Activated CD4-positive, alpha-beta T cell treated with anti-CD3 and anti-CD28 coated beads, Interleukin-2, amount 10 ng/mL, durations not matched to agents 7 days and 5 days (primary cell): ENCODE measurements at regions not wholly inside any gene's neighbourhood (a gene's known extent, or its start where the extent isn't known, plus 50 kb on each side); places are given as distances from the start of the nearest gene placed in this dataset.

Experiments used
- CTCF ChIA-PET: fragments of 350-600 bp; sonication (Branson Sonifier 250); formaldehyde crosslinking; loops from one replicate; lab custom pipeline; 2021; ENCODE audit warnings: antibody characterized with exemption; lab: Charles Lee
- POLR2A ChIA-PET: fragments of 350-600 bp; sonication (Branson Sonifier 250); formaldehyde crosslinking; loops from one replicate; lab custom pipeline; 2021; ENCODE audit warnings: antibody characterized with exemption; lab: Charles Lee
- DNase-seq: peaks from one replicate; pipeline ENCODE4 v3.0.0-alpha.2; 2020
- H3K27ac Mint-ChIP-seq: one replicate; pipeline ENCODE4 v1.8.0; 2021; ENCODE audit warnings: mild to moderate bottlenecking, moderate library complexity, mixed read lengths
- H3K27me3 Mint-ChIP-seq: one replicate; pipeline ENCODE4 v1.8.0; 2021; ENCODE audit warnings: mixed read lengths
- H3K36me3 Mint-ChIP-seq: one replicate; pipeline ENCODE4 v1.8.0; 2021; ENCODE audit warnings: low read depth, mixed read lengths
- H3K4me1 Mint-ChIP-seq: one replicate; pipeline ENCODE4 v1.8.0; 2021; ENCODE audit warnings: mixed read lengths
- H3K4me3 Mint-ChIP-seq: one replicate; pipeline ENCODE4 v1.8.0; 2021; ENCODE audit warnings: mild to moderate bottlenecking, moderate library complexity, mixed read lengths
- H3K9me3 Mint-ChIP-seq: one replicate; pipeline ENCODE4 v1.8.0; 2021; ENCODE audit warnings: mixed read lengths

DNA sequence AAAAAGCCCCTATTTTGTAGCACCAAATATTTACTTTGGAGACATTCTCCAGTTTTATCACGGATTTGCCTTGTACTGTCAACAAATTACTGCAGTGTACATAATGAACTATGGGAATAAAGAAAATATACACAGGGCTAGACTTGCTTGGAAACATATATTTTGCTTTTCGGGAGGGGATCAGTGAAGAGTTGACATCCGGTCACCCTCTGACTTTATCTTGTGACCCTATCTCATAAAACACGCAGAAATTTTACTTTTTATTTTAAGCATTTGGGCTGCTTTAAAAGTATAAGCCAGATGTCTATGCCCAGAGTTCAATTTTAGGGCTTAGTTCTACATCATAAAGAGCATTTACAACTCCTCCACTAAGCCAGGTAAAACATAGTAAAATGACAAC, 630.7 kb downstream of the TOX3 start:
- H3K9me3 Mint-ChIP-seq, result no peaks in the 10 kb centered on the region
- H3K36me3 Mint-ChIP-seq, result no peaks in the 10 kb centered on the region
- CTCF ChIA-PET, result no interaction called here
- no peak for DNase-seq
- no peaks in the 10 kb centered on the region for H3K27me3 Mint-ChIP-seq
- POLR2A ChIA-PET, result no interaction called here
- no peak overlapping the region for H3K4me3 Mint-ChIP-seq
- no peak overlapping the region for H3K27ac Mint-ChIP-seq
- H3K4me1 Mint-ChIP-seq, result no peaks in the 10 kb centered on the region

DNA sequence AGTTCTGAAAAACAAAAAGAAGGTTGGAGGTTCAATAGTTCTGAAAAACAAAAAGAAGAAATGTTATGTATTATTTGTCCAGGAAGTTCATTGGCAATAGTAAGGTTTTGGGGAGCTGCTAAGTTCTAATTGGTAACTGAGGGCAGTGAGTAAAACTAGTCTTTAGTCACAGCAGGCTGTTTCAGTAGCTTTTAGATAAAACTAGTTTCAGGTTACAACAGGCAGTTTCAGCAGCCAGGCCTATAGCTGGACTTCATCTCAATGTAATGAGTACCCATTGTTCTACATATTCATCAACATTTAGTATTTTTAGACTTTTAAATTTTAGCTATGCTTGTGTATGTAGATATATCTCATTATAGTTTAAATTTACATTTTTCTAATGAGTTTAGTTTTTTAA, 639.3 kb downstream of the TOX3 start:
- DNase-seq, result no peak
- ChIA-PET POLR2A (no interaction called here), CTCF (no interaction called here)
- no peaks in the 10 kb centered on the region for H3K9me3 Mint-ChIP-seq
- H3K27me3 Mint-ChIP-seq, result no peaks in the 10 kb centered on the region
- H3K4me3 Mint-ChIP-seq, result no peak overlapping the region
- no peaks in the 10 kb centered on the region for H3K36me3 Mint-ChIP-seq
- no peak overlapping the region for H3K27ac Mint-ChIP-seq
- no peaks in the 10 kb centered on the region for H3K4me1 Mint-ChIP-seq

DNA sequence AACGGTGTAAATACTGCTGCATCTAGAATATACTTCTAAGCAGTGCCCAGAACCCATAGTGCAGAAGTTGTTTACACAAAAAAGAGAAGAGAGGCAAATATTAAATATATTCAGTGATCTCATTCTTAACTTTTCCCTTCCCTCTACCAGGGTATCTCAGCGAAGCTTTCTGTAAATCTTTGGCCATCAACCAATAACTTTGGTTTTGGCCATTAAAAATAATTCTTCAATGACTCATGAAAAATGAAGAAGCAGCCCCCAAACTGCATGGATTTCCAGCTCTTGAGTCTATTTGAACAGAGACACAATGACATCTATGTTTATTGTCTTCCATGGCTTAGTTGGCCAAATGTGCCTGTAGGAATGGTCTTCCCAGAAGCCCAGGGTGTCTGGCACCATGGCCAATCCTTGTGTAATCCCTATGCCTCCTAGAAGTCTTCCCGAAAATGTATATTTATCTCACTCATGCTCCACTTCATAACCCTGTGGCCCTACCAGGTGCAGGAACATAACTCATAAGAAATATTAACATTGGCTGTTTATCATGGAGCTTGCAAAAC, 646.6 kb downstream of the TOX3 start:
- no peaks in the 10 kb centered on the region for H3K27me3 Mint-ChIP-seq
- CTCF ChIA-PET, result interaction anchor here (0.6 kb wide), 1 partner anchor 43 kb away, joined by 4 read pairs; no protein-coding TSS in a partner anchor

DNA sequence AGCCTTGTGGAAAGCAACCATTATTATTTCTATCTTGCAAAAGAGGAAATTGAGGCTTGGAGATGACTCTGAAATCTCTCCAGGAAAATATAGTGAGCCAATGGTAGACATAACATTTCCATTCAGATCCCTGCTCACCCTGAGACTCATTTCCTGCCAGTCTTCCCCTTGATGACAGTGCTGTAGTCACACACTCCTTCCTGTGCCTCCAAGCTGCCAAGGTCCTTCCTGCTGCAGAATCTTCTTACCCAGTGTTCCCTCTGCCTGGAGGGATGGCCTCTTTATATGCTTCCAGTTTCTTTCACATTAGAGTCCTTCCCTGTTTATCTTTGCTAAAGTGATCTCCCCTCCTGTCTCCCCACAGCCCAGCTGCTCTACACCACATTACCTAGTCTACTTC, 648.1 kb downstream of the TOX3 start:
- peaks cover 3% of the 10 kb centered on the region for H3K9me3 Mint-ChIP-seq
- H3K4me3 Mint-ChIP-seq, result no peak overlapping the region
- no peak for DNase-seq
- CTCF ChIA-PET, result interaction anchor here (1.1 kb wide), 1 partner anchor 22 kb away, joined by 3 read pairs; no protein-coding TSS in a partner anchor
- no peak overlapping the region for H3K27ac Mint-ChIP-seq
- no peaks in the 10 kb centered on the region for H3K4me1 Mint-ChIP-seq
- POLR2A ChIA-PET, result no interaction called here
- H3K36me3 Mint-ChIP-seq, result no peaks in the 10 kb centered on the region
- no peaks in the 10 kb centered on the region for H3K27me3 Mint-ChIP-seq

More for the DNA sequence above, 646.6 kb downstream of the TOX3 start:
- POLR2A ChIA-PET, result no interaction called here
- H3K9me3 Mint-ChIP-seq, result peaks cover 3% of the 10 kb centered on the region
- H3K36me3 Mint-ChIP-seq, result no peaks in the 10 kb centered on the region
- H3K27ac Mint-ChIP-seq, result no peak overlapping the region
- no peak for DNase-seq
- H3K4me3 Mint-ChIP-seq, result no peak overlapping the region
- no peaks in the 10 kb centered on the region for H3K4me1 Mint-ChIP-seq

DNA sequence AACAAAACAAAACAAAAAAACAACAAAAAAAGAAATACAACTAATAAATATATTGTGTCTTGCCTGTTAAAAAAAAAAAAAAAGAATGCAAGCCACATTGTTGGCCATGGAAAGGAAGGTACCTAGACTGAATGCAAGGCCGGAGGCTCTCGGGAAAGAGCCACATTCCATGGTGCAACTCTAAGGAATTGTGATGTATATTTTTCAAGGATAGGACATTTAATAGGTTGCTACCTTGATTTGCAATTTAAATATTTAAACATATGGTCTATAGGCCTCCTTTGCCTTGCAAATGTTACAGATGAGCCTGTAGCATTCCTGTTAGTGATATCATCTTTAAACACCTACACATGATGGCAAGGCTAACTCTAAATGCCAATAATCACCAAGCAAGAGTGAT, 650.9 kb downstream of the TOX3 start:
- Mint-ChIP-seq H3K9me3 (peaks cover 3% of the 10 kb centered on the region), H3K4me3 (no peak overlapping the region), H3K27me3 (no peaks in the 10 kb centered on the region), H3K36me3 (no peaks in the 10 kb centered on the region), H3K27ac (no peak overlapping the region), H3K4me1 (no peaks in the 10 kb centered on the region)
- ChIA-PET POLR2A (no interaction called here), CTCF (no interaction called here)
- no peak for DNase-seq

DNA sequence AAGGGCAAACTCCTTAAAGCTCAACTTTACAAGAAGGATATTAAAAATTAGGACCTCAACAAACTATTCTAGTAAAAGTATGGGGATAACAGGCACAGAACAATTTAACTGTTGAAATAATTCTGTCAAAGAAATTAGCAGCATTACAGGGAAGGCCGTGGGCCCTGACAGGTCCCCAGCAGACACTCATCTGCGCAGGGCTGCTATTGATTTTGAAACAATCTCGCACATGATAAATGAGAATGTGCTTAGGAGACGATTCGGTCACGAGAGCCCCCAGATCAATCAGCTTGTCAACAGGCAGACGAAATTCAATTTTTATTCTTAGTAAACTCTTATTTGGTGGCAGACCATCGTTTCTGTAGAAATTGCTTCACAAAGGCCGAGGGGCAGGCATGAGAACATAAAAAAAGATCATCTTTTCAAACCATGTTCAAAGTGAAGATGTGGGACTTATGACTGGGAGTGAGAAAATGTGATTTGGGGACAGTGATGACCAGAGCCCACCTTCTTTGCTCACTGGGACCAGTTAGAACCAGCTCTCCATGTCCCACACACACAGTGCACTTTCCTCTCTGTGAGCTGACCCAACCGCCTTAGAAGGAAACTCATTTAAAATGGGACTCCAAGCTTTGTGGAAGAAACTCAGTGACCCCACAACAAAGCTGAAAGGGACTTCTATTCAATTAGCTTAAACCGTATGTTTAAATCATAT, 654.5 kb downstream of the TOX3 start:
- CTCF ChIA-PET, result no interaction called here
- DNase-seq, result no peak
- Mint-ChIP-seq H3K27ac (no peak overlapping the region), H3K4me1 (no peaks in the 10 kb centered on the region), H3K36me3 (no peaks in the 10 kb centered on the region), H3K9me3 (no peaks in the 10 kb centered on the region), H3K4me3 (no peak overlapping the region), H3K27me3 (no peaks in the 10 kb centered on the region)
- POLR2A ChIA-PET, result no interaction called here

DNA sequence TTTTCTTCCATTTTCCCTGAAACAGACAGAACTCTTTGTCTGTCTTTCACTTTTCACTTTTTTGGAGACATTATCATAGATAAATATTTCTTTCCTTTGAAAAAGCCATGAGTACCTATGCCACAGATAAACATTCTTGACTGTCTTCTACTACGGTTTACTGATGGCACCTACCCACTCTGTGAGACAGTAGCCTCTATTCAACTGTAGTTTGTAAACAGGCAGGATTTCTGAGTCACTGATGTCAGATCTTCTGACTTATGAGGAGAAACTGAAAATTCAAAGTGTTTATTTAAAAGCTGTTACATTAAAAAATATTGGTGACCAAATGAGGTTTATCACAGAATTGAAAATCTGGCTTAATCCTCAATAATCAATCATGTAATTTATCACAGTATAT, 658.4 kb downstream of the TOX3 start:
- ChIA-PET POLR2A (no interaction called here), CTCF (no interaction called here)
- H3K27ac Mint-ChIP-seq, result no peak overlapping the region
- no peaks in the 10 kb centered on the region for H3K27me3 Mint-ChIP-seq
- H3K4me3 Mint-ChIP-seq, result no peak overlapping the region
- DNase-seq, result no peak
- H3K9me3 Mint-ChIP-seq, result no peaks in the 10 kb centered on the region
- H3K4me1 Mint-ChIP-seq, result no peaks in the 10 kb centered on the region
- H3K36me3 Mint-ChIP-seq, result no peaks in the 10 kb centered on the region

DNA sequence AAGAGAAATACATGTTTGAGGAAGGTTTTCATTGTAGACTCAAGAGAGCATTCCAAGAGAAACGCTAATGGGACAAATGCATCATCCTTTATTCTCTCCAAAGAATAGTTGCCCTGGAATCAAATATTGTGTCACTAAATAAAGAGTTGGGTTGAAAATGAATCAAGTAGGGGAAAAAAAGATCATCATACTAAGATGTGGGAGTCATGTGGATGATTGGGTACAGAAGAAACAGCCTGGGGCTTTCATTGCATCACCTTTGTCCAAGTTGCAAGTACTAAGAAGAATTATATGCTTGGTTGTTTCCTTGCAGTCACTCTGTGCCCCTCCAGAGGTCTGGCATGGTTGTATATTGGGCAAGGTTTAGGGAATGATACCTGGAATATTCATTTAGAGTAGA, 658.9 kb downstream of the TOX3 start:
- Mint-ChIP-seq H3K27me3 (no peaks in the 10 kb centered on the region), H3K36me3 (no peaks in the 10 kb centered on the region), H3K27ac (no peak overlapping the region), H3K9me3 (no peaks in the 10 kb centered on the region), H3K4me1 (no peaks in the 10 kb centered on the region), H3K4me3 (no peak overlapping the region)
- no peak for DNase-seq
- POLR2A ChIA-PET, result no interaction called here
- CTCF ChIA-PET, result no interaction called here

DNA sequence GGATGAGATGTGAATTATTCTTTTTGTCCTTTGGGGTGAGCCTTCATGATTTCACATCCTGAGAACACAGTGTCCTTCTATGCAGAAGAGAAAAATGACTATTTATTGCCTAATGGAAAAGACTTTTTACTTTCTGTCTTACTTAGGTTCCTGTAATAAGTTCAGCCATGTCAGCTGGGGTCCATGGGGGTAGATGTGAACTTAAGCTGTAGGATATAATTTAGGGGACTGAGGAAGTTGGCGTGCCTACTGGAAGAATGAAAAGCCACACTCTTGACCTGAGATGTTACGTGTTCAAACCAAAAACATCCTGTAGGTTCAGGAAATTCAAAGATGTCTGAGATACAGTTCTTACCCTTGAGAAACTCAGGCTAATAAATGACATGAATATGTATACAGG, 660.5 kb downstream of the TOX3 start:
- H3K27ac Mint-ChIP-seq, result no peak overlapping the region
- H3K9me3 Mint-ChIP-seq, result no peaks in the 10 kb centered on the region
- H3K36me3 Mint-ChIP-seq, result no peaks in the 10 kb centered on the region
- no peak overlapping the region for H3K4me3 Mint-ChIP-seq
- DNase-seq, result no peak
- ChIA-PET CTCF (no interaction called here), POLR2A (no interaction called here)
- no peaks in the 10 kb centered on the region for H3K27me3 Mint-ChIP-seq
- H3K4me1 Mint-ChIP-seq, result no peaks in the 10 kb centered on the region

DNA sequence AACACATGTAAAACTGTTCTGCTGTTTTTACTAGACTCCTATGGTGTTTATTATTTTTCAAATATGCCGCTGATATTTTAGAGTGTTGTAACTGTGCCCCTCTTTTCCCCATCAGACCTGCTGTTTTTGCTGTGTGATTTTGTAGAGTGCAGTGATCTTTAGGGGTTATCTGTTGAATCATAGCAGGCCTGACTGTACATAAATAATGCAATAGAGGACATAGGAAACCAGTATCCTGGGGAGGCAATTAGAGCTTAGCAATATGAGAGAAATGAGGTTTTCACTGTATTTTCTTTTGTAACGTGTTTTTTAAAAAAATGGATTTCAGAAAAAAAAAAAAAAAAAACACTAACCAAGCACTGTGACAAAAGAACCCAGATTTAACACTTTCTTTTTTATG, 662.2 kb downstream of the TOX3 start:
- H3K4me3 Mint-ChIP-seq, result no peak overlapping the region
- no peak overlapping the region for H3K27ac Mint-ChIP-seq
- ChIA-PET POLR2A (no interaction called here), CTCF (no interaction called here)
- DNase-seq, result no peak
- H3K4me1 Mint-ChIP-seq, result no peaks in the 10 kb centered on the region
- H3K9me3 Mint-ChIP-seq, result no peaks in the 10 kb centered on the region
- H3K36me3 Mint-ChIP-seq, result no peaks in the 10 kb centered on the region
- H3K27me3 Mint-ChIP-seq, result no peaks in the 10 kb centered on the region

DNA sequence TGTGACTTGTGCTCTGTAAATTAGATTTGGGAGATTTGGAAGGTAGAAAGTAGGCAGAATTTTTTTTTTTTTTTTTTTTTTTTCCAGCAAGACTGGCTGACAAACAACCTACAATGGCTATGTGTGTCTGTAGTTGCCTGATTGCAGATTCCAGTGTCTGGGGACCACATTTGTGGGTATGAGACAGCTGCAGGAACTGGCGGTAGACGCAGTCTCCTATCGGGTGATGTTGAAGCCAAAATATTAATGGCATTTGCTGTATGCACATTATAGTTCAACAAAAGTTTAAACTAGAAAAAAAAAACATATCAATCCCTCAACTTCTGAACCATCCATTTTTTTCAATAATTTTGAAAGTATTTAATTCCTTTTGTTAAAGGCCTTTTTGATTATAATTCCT, 665.2 kb downstream of the TOX3 start:
- no peaks in the 10 kb centered on the region for H3K27me3 Mint-ChIP-seq
- H3K9me3 Mint-ChIP-seq, result no peaks in the 10 kb centered on the region
- ChIA-PET CTCF (no interaction called here), POLR2A (no interaction called here)
- no peaks in the 10 kb centered on the region for H3K4me1 Mint-ChIP-seq
- no peak overlapping the region for H3K27ac Mint-ChIP-seq
- no peak overlapping the region for H3K4me3 Mint-ChIP-seq
- no peaks in the 10 kb centered on the region for H3K36me3 Mint-ChIP-seq
- no peak for DNase-seq

DNA sequence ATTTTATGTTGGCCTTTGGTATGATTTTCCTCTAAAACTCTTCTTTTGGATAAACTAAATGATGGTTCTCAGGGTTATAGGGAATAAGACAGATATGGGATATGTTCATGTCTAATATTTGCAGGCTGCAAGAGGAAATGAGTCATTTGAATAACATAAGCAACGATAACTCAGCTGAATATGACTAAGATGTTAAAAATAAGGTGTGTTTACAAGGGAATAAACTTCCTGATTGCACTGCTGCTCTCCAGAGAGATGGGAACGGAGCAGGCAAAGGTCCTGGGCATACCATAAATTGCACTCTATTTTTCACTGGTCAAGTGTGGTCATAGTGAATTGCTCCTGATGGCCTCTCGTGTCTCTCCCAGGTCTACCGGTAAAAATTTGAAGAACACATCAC, 666.2 kb downstream of the TOX3 start:
- Mint-ChIP-seq H3K9me3 (no peaks in the 10 kb centered on the region), H3K27ac (no peak overlapping the region), H3K4me3 (no peak overlapping the region), H3K36me3 (no peaks in the 10 kb centered on the region), H3K27me3 (no peaks in the 10 kb centered on the region), H3K4me1 (no peaks in the 10 kb centered on the region)
- CTCF ChIA-PET, result no interaction called here
- POLR2A ChIA-PET, result no interaction called here
- no peak for DNase-seq

DNA sequence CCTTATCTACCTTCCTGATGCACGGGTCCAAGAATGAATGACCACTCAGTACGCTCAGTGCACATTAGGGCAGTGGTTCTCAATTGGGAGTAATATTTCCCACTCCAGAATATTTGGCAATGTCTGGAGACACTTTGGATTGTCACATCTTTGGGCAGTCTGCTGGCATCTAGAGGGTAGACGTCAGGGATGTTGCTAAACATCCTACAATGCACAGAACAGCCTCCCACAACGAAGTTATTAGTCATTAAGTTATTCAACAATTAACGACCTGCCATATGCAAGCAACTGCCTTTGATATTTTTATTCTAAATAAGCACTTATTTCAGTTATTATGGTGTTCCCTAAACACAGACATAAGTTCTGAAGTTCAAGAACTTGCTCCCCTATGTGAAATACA, 669.3 kb downstream of the TOX3 start:
- ChIA-PET CTCF (no interaction called here), POLR2A (no interaction called here)
- H3K27me3 Mint-ChIP-seq, result no peaks in the 10 kb centered on the region
- no peaks in the 10 kb centered on the region for H3K4me1 Mint-ChIP-seq
- no peak for DNase-seq
- H3K36me3 Mint-ChIP-seq, result no peaks in the 10 kb centered on the region
- H3K4me3 Mint-ChIP-seq, result no peak overlapping the region
- H3K27ac Mint-ChIP-seq, result no peak overlapping the region
- no peaks in the 10 kb centered on the region for H3K9me3 Mint-ChIP-seq

DNA sequence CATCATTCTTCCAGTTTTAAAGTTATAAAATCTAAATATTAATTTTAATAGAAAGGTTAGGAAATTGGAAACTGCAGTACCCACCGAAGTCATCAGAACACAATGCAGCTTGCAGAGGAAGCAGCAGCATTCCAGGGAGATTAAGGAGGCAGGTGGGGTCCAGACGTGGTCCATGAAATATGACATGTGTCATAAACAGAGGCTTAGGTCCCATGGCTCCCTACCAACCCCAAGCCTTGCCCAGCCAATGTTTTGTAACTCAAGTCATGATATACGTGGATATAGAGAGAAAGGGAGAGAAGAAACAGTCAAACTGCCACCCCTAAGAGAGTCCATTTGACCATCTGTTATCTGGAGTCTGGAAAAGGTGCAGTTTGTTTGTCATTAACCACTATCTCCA, 670.0 kb downstream of the TOX3 start:
- Mint-ChIP-seq H3K36me3 (no peaks in the 10 kb centered on the region), H3K4me1 (no peaks in the 10 kb centered on the region), H3K27me3 (no peaks in the 10 kb centered on the region), H3K27ac (no peak overlapping the region), H3K9me3 (no peaks in the 10 kb centered on the region), H3K4me3 (no peak overlapping the region)
- DNase-seq, result no peak
- POLR2A ChIA-PET, result no interaction called here
- CTCF ChIA-PET, result no interaction called here
